ENCODE measurements at regions not wholly inside any gene's neighbourhood (a gene's known extent, or its start where the extent isn't known, plus 50 kb on each side); places are given as distances from the start of the nearest gene placed in this dataset.

DNA sequence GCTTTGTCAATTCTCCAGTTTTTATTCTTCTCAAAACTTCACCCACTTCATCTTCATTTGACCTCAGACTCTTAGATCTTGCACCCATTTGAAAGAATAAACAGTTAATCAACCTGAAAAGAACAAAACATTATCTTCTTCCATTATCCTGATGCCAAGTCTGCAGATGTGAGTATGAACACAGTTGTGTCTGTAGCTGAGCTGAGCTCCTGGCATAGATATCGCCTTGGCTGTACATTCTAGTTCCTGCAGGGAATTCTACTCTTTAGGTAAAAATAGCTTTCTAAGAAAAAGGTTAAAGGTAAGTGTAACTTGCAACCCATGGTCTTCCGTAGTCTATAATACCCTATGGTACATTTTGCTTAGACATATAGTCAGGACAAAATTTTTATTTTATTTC is 169.7 kb downstream of the KCNA5 start:
- H3K27ac ChIP-seq: no peak overlapping the region
- TF ChIP-seq CTCF (IDR thresholded peaks at IDR 0.05): no peak
- H3K4me3 ChIP-seq: no peak overlapping the region
- no peak for DNase-seq (ENCODE audit: low spot score)

DNA sequence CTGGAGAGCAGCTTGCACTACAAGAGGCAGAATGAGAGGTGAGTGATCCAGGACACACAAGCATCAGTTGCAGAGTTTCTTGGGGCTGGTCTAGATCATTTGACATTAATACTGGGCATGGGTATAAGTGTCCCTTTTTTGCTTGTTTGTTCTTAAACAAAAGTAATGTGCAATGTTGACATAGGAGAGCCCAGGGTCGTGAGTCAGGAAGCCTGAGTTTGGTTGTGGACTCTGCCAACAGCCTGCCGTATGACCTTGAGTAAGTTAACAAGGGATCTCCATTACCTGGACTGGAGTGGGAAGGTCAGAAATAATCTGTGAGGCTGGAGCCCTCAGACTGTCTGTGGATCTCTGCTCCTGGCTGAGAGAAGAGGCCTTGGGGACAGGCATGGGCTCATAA is 170.3 kb downstream of the KCNA5 start:
- no peak for TF ChIP-seq CTCF (IDR thresholded peaks at IDR 0.05)
- DNase-seq (ENCODE audit: low spot score): no peak
- H3K4me3 ChIP-seq: no peak overlapping the region
- no peak overlapping the region for H3K27ac ChIP-seq

GRCh38 chr12:5217936-5218335 is 174.3 kb downstream of the KCNA5 start:
- TF ChIP-seq CTCF (IDR thresholded peaks at IDR 0.05): no peak
- H3K4me3 ChIP-seq: no peak overlapping the region
- no peak for DNase-seq (ENCODE audit: low spot score)
- no peak overlapping the region for H3K27ac ChIP-seq

- DNase-seq (ENCODE audit: low spot score): no peak
- Histone ChIP-seq H3K4me3 (no peak overlapping the region), H3K27ac (no peak overlapping the region)
- no peak for TF ChIP-seq CTCF (IDR thresholded peaks at IDR 0.05)
These were observed 176.4 kb downstream of the KCNA5 start for GRCh38 chr12:5220099-5220498.

- no peak overlapping the region for H3K27ac ChIP-seq
- no peak for TF ChIP-seq CTCF (IDR thresholded peaks at IDR 0.05)
- no peak overlapping the region for H3K4me3 ChIP-seq
- DNase-seq (ENCODE audit: low spot score): no peak
These were observed 177.2 kb downstream of the KCNA5 start for GRCh38 chr12:5220835-5221234.

- DNase-seq (ENCODE audit: low spot score): no peak
- Histone ChIP-seq H3K4me3 (no peak overlapping the region), H3K27ac (no peak overlapping the region)
- TF ChIP-seq CTCF (IDR thresholded peaks at IDR 0.05): no peak
These were observed 178.4 kb downstream of the KCNA5 start for GRCh38 chr12:5222011-5222461.

GRCh38 chr12:5222729-5223128 is 179.1 kb downstream of the KCNA5 start:
- DNase-seq (ENCODE audit: low spot score): no peak
- Histone ChIP-seq H3K27ac (no peak overlapping the region), H3K4me3 (no peak overlapping the region)
- TF ChIP-seq CTCF (IDR thresholded peaks at IDR 0.05): no peak
